ENCODE measurements at regions not wholly inside any gene's neighbourhood (a gene's known extent, or its start where the extent isn't known, plus 50 kb on each side); places are given as distances from the start of the nearest gene placed in this dataset.

- TF ChIP-seq CTCF (IDR thresholded peaks at IDR 0.05) (no peak), POLR2AphosphoS5 (IDR thresholded peaks at IDR 0.05) (no peak), POLR2A (IDR thresholded peaks at IDR 0.05) (no peak)
Observed at GRCh38 chr13:44308352-44308751, 65.3 kb upstream of the SERP2 start.
